ENCODE measurements at regions not wholly inside any gene's neighbourhood (a gene's known extent, or its start where the extent isn't known, plus 50 kb on each side); places are given as distances from the start of the nearest gene placed in this dataset.

- Histone ChIP-seq H3K79me2 (ENCODE audit: insufficient read depth, low read length) (no peaks in the 10 kb centered on the region), H3K27me3 (ENCODE audit: insufficient read depth, low read length, poor library complexity) (peaks cover under 1% of the 10 kb centered on the region), H3K9me3 (ENCODE audit: insufficient read depth, low read length, severe bottlenecking) (no peaks in the 10 kb centered on the region), H3K27ac (ENCODE audit: low read length) (no peak overlapping the region), H3K36me3 (ENCODE audit: insufficient read depth, low read length) (no peaks in the 10 kb centered on the region), H4K20me1 (ENCODE audit: insufficient read depth, low read length) (no peaks in the 10 kb centered on the region), H3K9ac (ENCODE audit: low read depth, low read length) (no peak overlapping the region), H3K4me3 (ENCODE audit: low read depth in 1 of 2, low read length in 2 of 2) (no peak overlapping the region), H2AFZ (ENCODE audit: low read depth, low read length) (no peak overlapping the region), H3K4me2 (ENCODE audit: insufficient read depth, low read length) (no peak overlapping the region), H3K4me1 (ENCODE audit: insufficient read depth, low read length) (no peaks in the 10 kb centered on the region)
- TF ChIP-seq CTCF (IDR thresholded peaks at IDR 0.05; ENCODE audit: borderline replicate concordance, extremely low read depth, low read length, poor library complexity, severe bottlenecking) (no peak), EZH2 (IDR thresholded peaks at IDR 0.05; ENCODE audit: borderline replicate concordance, low read depth, low read length, severe bottlenecking) (no peak)
- no peak for ATAC-seq (ENCODE audit: insufficient read depth, low read depth)
- DNase-seq = no peak
Measured at GRCh38 chr4:176584031-176584606, 208.6 kb downstream of the VEGFC start.

DNA sequence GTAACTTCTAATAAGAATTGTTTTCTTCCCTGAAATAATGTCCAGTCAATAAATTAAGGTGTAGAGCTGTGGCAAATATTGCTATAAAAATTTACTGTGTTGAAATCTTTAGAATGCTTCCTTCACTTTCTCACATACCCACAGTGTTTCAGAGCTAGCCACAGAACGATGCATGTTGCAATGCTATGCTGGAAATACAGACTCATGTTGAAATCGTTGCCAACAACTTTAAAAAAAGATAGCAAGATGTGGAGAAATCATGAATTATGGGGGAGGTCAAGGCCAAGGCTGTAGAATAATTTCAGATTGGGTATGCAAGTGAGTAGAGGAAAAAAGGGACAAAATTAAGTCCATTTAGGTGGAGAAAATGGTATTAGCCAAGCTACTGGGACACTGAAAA lies 204.8 kb downstream of the VEGFC start:
- no peak for ATAC-seq (ENCODE audit: insufficient read depth, low read depth)
- DNase-seq = no peak
- H3K4me2 ChIP-seq (ENCODE audit: insufficient read depth, low read length) = no peak overlapping the region

GRCh38 chr4:176588436-176588835 lies 204.3 kb downstream of the VEGFC start:
- no peaks in the 10 kb centered on the region for H3K36me3 ChIP-seq (ENCODE audit: insufficient read depth, low read length)
- H3K9me3 ChIP-seq (ENCODE audit: insufficient read depth, low read length, severe bottlenecking) = no peaks in the 10 kb centered on the region
- H3K9ac ChIP-seq (ENCODE audit: low read depth, low read length) = no peak overlapping the region
- no peaks in the 10 kb centered on the region for H3K4me1 ChIP-seq (ENCODE audit: insufficient read depth, low read length)
- no peaks in the 10 kb centered on the region for H3K79me2 ChIP-seq (ENCODE audit: insufficient read depth, low read length)
- TF ChIP-seq CTCF (IDR thresholded peaks at IDR 0.05; ENCODE audit: borderline replicate concordance, extremely low read depth, low read length, poor library complexity, severe bottlenecking) (no peak), EZH2 (IDR thresholded peaks at IDR 0.05; ENCODE audit: borderline replicate concordance, low read depth, low read length, severe bottlenecking) (no peak)
- DNase-seq (no peak), ATAC-seq (ENCODE audit: insufficient read depth, low read depth) (no peak)
- no peak overlapping the region for H3K4me3 ChIP-seq (ENCODE audit: low read depth in 1 of 2, low read length in 2 of 2)
- no peaks in the 10 kb centered on the region for H4K20me1 ChIP-seq (ENCODE audit: insufficient read depth, low read length)
- H3K27ac ChIP-seq (ENCODE audit: low read length) = no peak overlapping the region
- no peaks in the 10 kb centered on the region for H3K27me3 ChIP-seq (ENCODE audit: insufficient read depth, low read length, poor library complexity)
- H2AFZ ChIP-seq (ENCODE audit: low read depth, low read length) = no peak overlapping the region
- no peak overlapping the region for H3K4me2 ChIP-seq (ENCODE audit: insufficient read depth, low read length)

More for the DNA sequence above, 204.8 kb downstream of the VEGFC start:
- no peaks in the 10 kb centered on the region for H4K20me1 ChIP-seq (ENCODE audit: insufficient read depth, low read length)
- no peak overlapping the region for H3K4me3 ChIP-seq (ENCODE audit: low read depth in 1 of 2, low read length in 2 of 2)
- H3K9me3 ChIP-seq (ENCODE audit: insufficient read depth, low read length, severe bottlenecking) = no peaks in the 10 kb centered on the region
- no peaks in the 10 kb centered on the region for H3K36me3 ChIP-seq (ENCODE audit: insufficient read depth, low read length)
- no peaks in the 10 kb centered on the region for H3K4me1 ChIP-seq (ENCODE audit: insufficient read depth, low read length)
- no peaks in the 10 kb centered on the region for H3K27me3 ChIP-seq (ENCODE audit: insufficient read depth, low read length, poor library complexity)
- H3K79me2 ChIP-seq (ENCODE audit: insufficient read depth, low read length) = no peaks in the 10 kb centered on the region
- no peak overlapping the region for H2AFZ ChIP-seq (ENCODE audit: low read depth, low read length)
- H3K27ac ChIP-seq (ENCODE audit: low read length) = no peak overlapping the region
- TF ChIP-seq CTCF (IDR thresholded peaks at IDR 0.05; ENCODE audit: borderline replicate concordance, extremely low read depth, low read length, poor library complexity, severe bottlenecking) (no peak), EZH2 (IDR thresholded peaks at IDR 0.05; ENCODE audit: borderline replicate concordance, low read depth, low read length, severe bottlenecking) (no peak)
- H3K9ac ChIP-seq (ENCODE audit: low read depth, low read length) = no peak overlapping the region

Data from DND-41 (cell line).